T-helper 1 cell (primary cell): ENCODE measurements at regions not wholly inside any gene's neighbourhood (a gene's known extent, or its start where the extent isn't known, plus 50 kb on each side); places are given as distances from the start of the nearest gene placed in this dataset.

Source experiments
- DNase-seq, 5 donors: peaks; one replicate each; pipeline ENCODE4 v3.0.0-alpha.2; 2012 to 2020

GRCh38 chr1:81381881-81382280 lies 418.9 kb upstream of the ADGRL2 start:
- DNase-seq: no peak

GRCh38 chr1:81380436-81380835 lies 420.3 kb upstream of the ADGRL2 start:
- DNase-seq: no peak

GRCh38 chr1:81379430-81379829 lies 421.3 kb upstream of the ADGRL2 start:
- DNase-seq: no peak

- DNase-seq: no peak
Observed at GRCh38 chr1:81377406-81377805, 423.3 kb upstream of the ADGRL2 start.

GRCh38 chr1:81375884-81376548 lies 424.7 kb upstream of the ADGRL2 start:
- no peak for DNase-seq

- DNase-seq: no peak
Observed at GRCh38 chr1:81374481-81374880, 426.3 kb upstream of the ADGRL2 start.

- no peak for DNase-seq
Observed at GRCh38 chr1:81371864-81372263, 428.9 kb upstream of the ADGRL2 start.

GRCh38 chr1:81369833-81370232 lies 430.9 kb upstream of the ADGRL2 start:
- no peak for DNase-seq

GRCh38 chr1:81366173-81366572 lies 434.6 kb upstream of the ADGRL2 start:
- DNase-seq: no peak

GRCh38 chr1:81364088-81364487 lies 436.6 kb upstream of the ADGRL2 start:
- no peak for DNase-seq

- DNase-seq: no peak
Observed at GRCh38 chr1:81358151-81358550, 442.6 kb upstream of the ADGRL2 start.

- DNase-seq: no peak
Observed at GRCh38 chr1:81351864-81352263, 448.9 kb upstream of the ADGRL2 start.

- DNase-seq: no peak
Observed at GRCh38 chr1:81349194-81349965, 451.4 kb upstream of the ADGRL2 start.

GRCh38 chr1:81345110-81345509 lies 455.6 kb upstream of the ADGRL2 start:
- no peak for DNase-seq

- no peak for DNase-seq
Observed at GRCh38 chr1:81340239-81340638, 460.5 kb upstream of the ADGRL2 start.

GRCh38 chr1:81337226-81337625 lies 463.5 kb upstream of the ADGRL2 start:
- DNase-seq: no peak

GRCh38 chr1:81335876-81336275 lies 464.9 kb upstream of the ADGRL2 start:
- DNase-seq: no peak

GRCh38 chr1:81330521-81330920 lies 470.2 kb upstream of the ADGRL2 start:
- DNase-seq: no peak

GRCh38 chr1:81330111-81330510 lies 470.6 kb upstream of the ADGRL2 start:
- DNase-seq: no peak

- no peak for DNase-seq
Observed at GRCh38 chr1:81329041-81329440, 471.7 kb upstream of the ADGRL2 start.

GRCh38 chr1:81327743-81328142 lies 473.0 kb upstream of the ADGRL2 start:
- no peak for DNase-seq

- no peak for DNase-seq
Observed at GRCh38 chr1:81327103-81327710, 473.5 kb upstream of the ADGRL2 start.

- DNase-seq: no peak
Observed at GRCh38 chr1:81326212-81326611, 474.5 kb upstream of the ADGRL2 start.

GRCh38 chr1:81325397-81325796 lies 475.3 kb upstream of the ADGRL2 start:
- no peak for DNase-seq
